ENCODE measurements at regions not wholly inside any gene's neighbourhood (a gene's known extent, or its start where the extent isn't known, plus 50 kb on each side); places are given as distances from the start of the nearest gene placed in this dataset.
"Not testable (repeated sequence)": the region's sequence is repeated elsewhere in the genome, so short reads cannot be mapped to it uniquely, and the experiment has no call there.

DNA sequence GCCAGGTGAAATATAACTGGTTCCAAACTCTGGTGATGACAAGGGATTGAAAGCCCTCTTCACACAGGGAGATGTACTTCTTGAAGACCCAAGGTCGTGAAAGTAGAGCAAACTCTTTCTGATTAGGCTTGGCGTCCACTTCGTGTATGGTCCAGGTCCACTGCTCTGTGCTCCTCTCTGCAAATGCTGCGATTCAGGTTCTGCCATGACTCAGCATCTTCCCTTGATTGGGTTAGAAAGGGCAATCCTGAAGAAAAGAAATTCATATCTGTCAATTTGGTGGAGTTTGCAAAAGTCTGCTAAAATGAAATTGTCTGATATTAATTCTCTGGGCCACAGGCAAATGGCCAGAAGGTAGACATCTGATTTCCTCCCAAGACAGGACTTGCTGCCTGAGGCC lies 431.4 kb downstream of the ACTR3B start:
- DNase-seq (ENCODE audit: low read depth), result no peak
- TF ChIP-seq, protein P1, sequence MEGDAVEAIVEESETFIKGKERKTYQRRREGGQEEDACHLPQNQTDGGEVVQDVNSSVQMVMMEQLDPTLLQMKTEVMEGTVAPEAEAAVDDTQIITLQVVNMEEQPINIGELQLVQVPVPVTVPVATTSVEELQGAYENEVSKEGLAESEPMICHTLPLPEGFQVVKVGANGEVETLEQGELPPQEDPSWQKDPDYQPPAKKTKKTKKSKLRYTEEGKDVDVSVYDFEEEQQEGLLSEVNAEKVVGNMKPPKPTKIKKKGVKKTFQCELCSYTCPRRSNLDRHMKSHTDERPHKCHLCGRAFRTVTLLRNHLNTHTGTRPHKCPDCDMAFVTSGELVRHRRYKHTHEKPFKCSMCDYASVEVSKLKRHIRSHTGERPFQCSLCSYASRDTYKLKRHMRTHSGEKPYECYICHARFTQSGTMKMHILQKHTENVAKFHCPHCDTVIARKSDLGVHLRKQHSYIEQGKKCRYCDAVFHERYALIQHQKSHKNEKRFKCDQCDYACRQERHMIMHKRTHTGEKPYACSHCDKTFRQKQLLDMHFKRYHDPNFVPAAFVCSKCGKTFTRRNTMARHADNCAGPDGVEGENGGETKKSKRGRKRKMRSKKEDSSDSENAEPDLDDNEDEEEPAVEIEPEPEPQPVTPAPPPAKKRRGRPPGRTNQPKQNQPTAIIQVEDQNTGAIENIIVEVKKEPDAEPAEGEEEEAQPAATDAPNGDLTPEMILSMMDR (IDR thresholded peaks at IDR 0.05; ENCODE audit: low read length, missing control alignments), result no peak
- no peak overlapping the region for H3K4me3 ChIP-seq (replicated peaks; ENCODE audit: low read depth, low read length)

DNA sequence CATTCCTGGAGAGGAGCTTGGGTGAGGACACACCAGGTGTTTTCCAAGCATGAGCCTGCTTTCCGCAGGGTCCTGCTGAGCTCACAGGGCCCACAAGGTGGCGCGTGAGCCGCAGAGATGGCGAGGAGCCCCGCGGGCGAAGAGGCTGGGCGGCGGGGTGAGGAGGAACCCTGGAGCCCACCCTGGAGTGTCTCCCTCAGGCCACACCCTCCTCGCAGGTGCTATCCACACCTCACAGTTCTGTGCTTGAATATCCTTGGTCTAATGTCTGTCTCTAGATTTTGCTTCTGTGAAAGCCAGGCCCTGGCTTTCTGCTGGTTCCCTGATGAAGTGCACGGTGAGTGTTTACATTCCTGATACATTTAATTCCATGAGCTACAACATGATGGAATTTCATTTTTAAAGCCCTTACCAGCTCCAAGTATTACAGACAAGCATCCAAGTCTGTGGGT lies 433.6 kb downstream of the ACTR3B start:
- H3K4me3 ChIP-seq (replicated peaks; ENCODE audit: low read depth, low read length), result no peak overlapping the region
- TF ChIP-seq, protein P1 (IDR thresholded peaks at IDR 0.05; ENCODE audit: low read length, missing control alignments), result no peak
- DNase-seq (ENCODE audit: low read depth), result no peak

DNA sequence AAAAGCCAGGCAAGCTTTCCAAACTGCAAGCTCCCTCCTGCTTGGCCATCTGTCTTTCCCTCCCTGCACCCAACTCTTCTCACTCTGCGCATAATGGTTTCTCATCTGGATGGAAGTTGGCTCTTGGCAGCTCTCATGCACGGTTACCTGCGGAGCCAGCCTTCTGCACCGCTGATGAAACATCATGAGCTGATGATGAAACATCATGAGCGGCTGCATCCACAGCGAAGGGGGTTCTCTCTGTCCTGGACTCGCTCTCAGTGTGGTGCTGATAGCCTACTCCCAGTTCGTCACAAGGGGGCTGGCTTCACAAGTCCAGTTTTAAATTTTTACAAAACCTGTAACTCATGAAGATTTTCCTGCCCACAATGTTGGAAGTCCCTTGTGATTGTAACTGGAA lies 457.5 kb downstream of the ACTR3B start:
- TF ChIP-seq, protein P1 (IDR thresholded peaks at IDR 0.05; ENCODE audit: low read length, missing control alignments), result no peak
- no peak for DNase-seq (ENCODE audit: low read depth)
- H3K4me3 ChIP-seq (replicated peaks; ENCODE audit: low read depth, low read length), result no peak overlapping the region

DNA sequence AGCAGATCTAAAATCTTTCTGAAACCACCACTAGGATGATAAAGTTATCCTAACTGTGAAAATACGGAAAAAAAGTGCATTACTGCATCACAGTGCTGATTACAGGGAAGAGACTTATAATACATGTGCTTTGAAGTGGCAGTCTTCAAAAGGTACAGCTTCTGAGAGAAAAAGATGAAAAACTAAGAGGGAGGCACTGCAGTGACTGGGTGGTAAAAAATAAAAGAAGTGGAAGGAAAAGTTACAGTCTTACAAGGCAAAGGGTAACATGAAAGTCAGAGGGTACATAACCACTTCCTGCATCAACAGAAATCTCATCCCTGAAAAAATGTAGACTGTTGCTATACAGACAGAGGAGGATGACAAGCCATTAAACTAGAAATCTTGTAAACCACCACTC lies 465.3 kb downstream of the ACTR3B start:
- TF ChIP-seq, protein P1 (IDR thresholded peaks at IDR 0.05; ENCODE audit: low read length, missing control alignments), result no peak
- H3K4me3 ChIP-seq (replicated peaks; ENCODE audit: low read depth, low read length), result no peak overlapping the region
- no peak for DNase-seq (ENCODE audit: low read depth)

DNA sequence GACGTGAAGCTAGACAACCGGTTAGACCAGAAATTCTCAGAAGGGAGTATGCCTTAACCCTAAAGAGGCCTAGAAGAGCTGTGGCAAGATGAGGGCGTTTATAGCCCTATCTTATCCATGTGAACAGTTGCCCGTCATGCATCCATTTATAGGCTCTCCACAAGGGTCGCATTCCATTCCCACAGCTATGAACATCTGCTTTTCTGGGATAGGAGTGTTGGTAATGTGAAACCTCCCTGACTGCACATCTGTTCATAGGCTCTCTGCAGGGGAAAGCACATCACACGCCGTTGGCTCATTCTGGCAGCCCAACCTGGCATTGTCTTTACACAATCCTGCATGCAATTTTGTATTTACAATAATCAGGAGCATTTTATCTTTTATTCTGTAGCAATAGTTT lies 485.6 kb downstream of the ACTR3B start:
- DNase-seq (ENCODE audit: low read depth); H3K4me3 ChIP-seq (replicated peaks; ENCODE audit: low read depth, low read length): not testable (repeated sequence)

DNA sequence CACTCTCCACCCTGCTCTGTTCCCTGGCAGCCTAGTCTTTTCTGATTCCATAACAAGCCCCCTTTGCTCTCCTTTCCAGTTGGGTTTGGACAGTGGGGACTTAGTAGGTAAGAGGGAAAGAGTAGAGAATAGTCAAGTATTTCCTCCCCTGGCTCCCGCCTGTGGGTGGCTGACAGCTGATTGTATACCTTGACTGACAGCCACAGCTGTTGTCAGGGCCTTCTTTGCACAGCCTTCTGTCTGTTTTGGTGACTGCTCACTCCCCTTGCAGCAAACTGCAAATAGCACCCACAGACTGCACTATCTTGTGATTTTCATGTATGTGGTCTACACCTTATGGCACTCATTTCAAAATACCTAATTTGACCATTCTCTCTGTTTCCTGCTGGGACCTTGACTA lies 486.3 kb downstream of the ACTR3B start:
- no peak overlapping the region for H3K4me3 ChIP-seq (replicated peaks; ENCODE audit: low read depth, low read length)
- no peak for DNase-seq (ENCODE audit: low read depth)
- TF ChIP-seq, protein P1 (IDR thresholded peaks at IDR 0.05; ENCODE audit: low read length, missing control alignments), result no peak

DNA sequence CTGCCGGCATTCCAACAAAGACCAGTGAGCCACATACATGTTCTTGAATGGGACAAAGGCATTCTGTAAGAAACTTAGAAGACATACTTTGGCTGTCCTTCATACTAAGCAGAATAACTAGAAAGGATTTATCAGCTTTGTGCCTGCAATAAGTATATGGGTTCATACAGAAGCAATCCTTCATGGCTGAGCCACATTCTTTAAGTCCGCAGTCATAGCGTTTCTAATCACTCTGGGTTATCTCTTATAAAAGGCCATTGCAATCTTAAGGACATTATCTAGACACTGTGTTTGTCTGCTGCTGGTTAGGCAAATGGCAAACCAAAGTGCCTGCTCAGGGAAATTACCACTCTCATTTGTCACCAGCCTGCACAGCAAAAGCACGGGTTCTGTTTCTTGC lies 488.4 kb downstream of the ACTR3B start:
- TF ChIP-seq, protein P1 (IDR thresholded peaks at IDR 0.05; ENCODE audit: low read length, missing control alignments), result no peak
- no peak overlapping the region for H3K4me3 ChIP-seq (replicated peaks; ENCODE audit: low read depth, low read length)
- DNase-seq (ENCODE audit: low read depth), result no peak

All from fibroblast of pulmonary artery (primary cell).